H1 (cell line): ENCODE measurements at regions not wholly inside any gene's neighbourhood (a gene's known extent, or its start where the extent isn't known, plus 50 kb on each side); places are given as distances from the start of the nearest gene placed in this dataset.

Source experiments
- CTCF ChIA-PET: fragments of 300-600 bp; sonication (Branson Sonifier 250); formaldehyde crosslinking; loops from one replicate; lab custom pipeline; 2021; ENCODE audit not compliant: partially characterized antibody; lab: Charles Lee
- POLR2A ChIA-PET: fragments of 300-600 bp; sonication (Branson Sonifier 250); formaldehyde crosslinking; loops from one replicate; lab custom pipeline; 2021; ENCODE audit warnings: inconsistent platforms; ENCODE audit not compliant: partially characterized antibody; lab: Charles Lee
- DNase-seq, 2 experiments: peaks; one replicate each; pipeline versions ENCODE4 v3.0.0 to v3.0.0-alpha.2; 2010 to 2022; ENCODE audit warnings: low spot score in 2 of 2, low read depth in 1 of 2, mixed read lengths in 1 of 2
- FAIRE-seq: peaks from 2 replicates; lab custom pipeline; 2011; peaks lifted over from hg19 to GRCh38; lab: Jason Lieb, UNC
- H2AFZ ChIP-seq: 2 replicates; pipeline ENCODE4 v1.8.1; 2012; ENCODE audit warnings: low read length, inconsistent platforms
- H2AK5ac ChIP-seq: 2 replicates; pipeline ENCODE4 v1.6.1; 2013; ENCODE audit warnings: low read depth, low read length
- H2BK120ac ChIP-seq: replicated peaks from 2 replicates; pipeline ENCODE3; 2013; ENCODE audit warnings: low read depth, low read length, inconsistent platforms
- H2BK12ac ChIP-seq: 2 replicates; pipeline ENCODE4 v1.6.1; 2013; ENCODE audit warnings: low read depth, low read length
- H2BK15ac ChIP-seq: 2 replicates; pipeline ENCODE4 v1.6.1; 2013; ENCODE audit warnings: low read length
- H2BK20ac ChIP-seq: 2 replicates; pipeline ENCODE4 v1.6.1; 2013; ENCODE audit warnings: low read length
- H2BK5ac ChIP-seq: 2 replicates; pipeline ENCODE4 v1.6.1; 2013; ENCODE audit warnings: low read depth, low read length
- H3K14ac ChIP-seq: 2 replicates; pipeline ENCODE4 v1.6.1; 2013; ENCODE audit warnings: inconsistent platforms; ENCODE audit not compliant: insufficient read length
- H3K18ac ChIP-seq: 2 replicates; pipeline ENCODE4 v1.6.1; 2013; ENCODE audit warnings: low read length; ENCODE audit errors: extremely low read depth
- H3K23ac ChIP-seq: 2 replicates; pipeline ENCODE4 v1.6.1; 2013; ENCODE audit warnings: inconsistent platforms; ENCODE audit not compliant: insufficient read length
- H3K23me2 ChIP-seq: 2 replicates; pipeline ENCODE4 v1.6.1; 2013; ENCODE audit warnings: low read depth, low read length
- H3K27ac ChIP-seq: 2 replicates; pipeline ENCODE4 v1.6.1; 2011; ENCODE audit warnings: low read depth, low read length, inconsistent platforms
- H3K27me3 ChIP-seq, 4 experiments: replicated peaks in 1 of 4; 1 replicate in 1 of 4; 2 replicates in 3 of 4; pipeline versions ENCODE4 v1.6.1 to v1.8.1; 2011 to 2013; ENCODE audit warnings: low read length in 3 of 4, mild to moderate bottlenecking in 3 of 4, inconsistent platforms in 2 of 4, mixed read lengths in 2 of 4, moderate library complexity in 1 of 4; ENCODE audit not compliant: control insufficient read depth in 3 of 4, insufficient read depth in 3 of 4; ENCODE audit errors: extremely low read depth in 1 of 4
- H3K36me3 ChIP-seq, 4 experiments: 2 replicates each; pipeline versions ENCODE4 v1.6.1 to v1.8.1; 2011 to 2013; ENCODE audit warnings: mild to moderate bottlenecking in 4 of 4, low read length in 3 of 4, moderate library complexity in 2 of 4, control low read depth in 1 of 4, inconsistent platforms in 1 of 4; ENCODE audit not compliant: insufficient read depth in 4 of 4, control insufficient read depth in 2 of 4
- H3K4ac ChIP-seq: replicated peaks from 2 replicates; pipeline ENCODE3; 2013; ENCODE audit warnings: low read length, low read depth, mixed read lengths, inconsistent platforms; ENCODE audit not compliant: insufficient read length
- H3K4me1 ChIP-seq, 4 experiments: replicated peaks in 1 of 4; 1 replicate in 1 of 4; 2 replicates in 3 of 4; pipeline versions ENCODE4 v1.6.1 to v1.8.1; 2011 to 2013; ENCODE audit warnings: low read length in 3 of 4, inconsistent platforms in 2 of 4, mixed read lengths in 1 of 4; ENCODE audit not compliant: insufficient read depth in 4 of 4, control insufficient read depth in 3 of 4
- H3K4me2 ChIP-seq, 2 experiments: 2 replicates each; pipeline versions ENCODE4 v1.6.1 to v1.8.1; 2011 to 2013; ENCODE audit warnings: low read depth in 2 of 2, low read length in 2 of 2, control low read depth in 1 of 2, inconsistent platforms in 1 of 2, mild to moderate bottlenecking in 1 of 2; ENCODE audit not compliant: insufficient read depth in 1 of 2
- H3K4me3 ChIP-seq, 4 experiments: fragments of 200-600, 300-600 bp in 1 of 4; sonication (generic), shearing (Covaris generic), sonication (Bioruptor Twin) in 1 of 4; 2 replicates each; pipeline versions ENCODE4 v1.5.1 to v1.8.1; 2011 to 2016; ENCODE audit warnings: low read length in 4 of 4, low read depth in 3 of 4, control low read depth in 2 of 4, inconsistent platforms in 2 of 4, mild to moderate bottlenecking in 2 of 4, mixed read lengths in 1 of 4, moderate library complexity in 1 of 4; ENCODE audit not compliant: insufficient read depth in 2 of 4; ENCODE audit errors: extremely low read depth in 1 of 4
- H3K56ac ChIP-seq: replicated peaks from 2 replicates; pipeline ENCODE3; 2013; ENCODE audit warnings: low read depth, mild to moderate bottlenecking, mixed read lengths, low read length, inconsistent platforms; ENCODE audit not compliant: insufficient read length
- H3K79me1 ChIP-seq: 2 replicates; pipeline ENCODE4 v1.6.1; 2013; ENCODE audit warnings: low read depth, low read length, control low read depth
- H3K79me2 ChIP-seq, 2 experiments: 2 replicates each; pipeline versions ENCODE4 v1.6.1 to v1.8.1; 2012 to 2013; ENCODE audit warnings: low read length in 2 of 2, mild to moderate bottlenecking in 2 of 2, inconsistent platforms in 1 of 2; ENCODE audit not compliant: insufficient read depth in 2 of 2, control insufficient read depth in 1 of 2
- H3K9ac ChIP-seq, 4 experiments: replicated peaks in 1 of 4; 1 replicate in 1 of 4; 2 replicates in 3 of 4; pipeline versions ENCODE4 v1.6.1 to v1.8.1; 2011 to 2013; ENCODE audit warnings: low read depth in 3 of 4, low read length in 3 of 4, control low read depth in 2 of 4, mild to moderate bottlenecking in 2 of 4, moderate library complexity in 2 of 4, inconsistent platforms in 1 of 4; ENCODE audit errors: extremely low read depth in 1 of 4
- H3K9me3 ChIP-seq, 2 experiments: 2 replicates each; pipeline versions ENCODE4 v1.6.1 to v1.8.1; 2012 to 2013; ENCODE audit warnings: mild to moderate bottlenecking in 2 of 2, moderate library complexity in 2 of 2, control low read depth in 1 of 2, inconsistent platforms in 1 of 2, low read depth in 1 of 2, low read length in 1 of 2, mixed read lengths in 1 of 2; ENCODE audit not compliant: insufficient read depth in 2 of 2
- H4K20me1 ChIP-seq, 2 experiments: replicated peaks in 1 of 2; 2 replicates each; pipeline versions ENCODE3 to v1.8.1; 2011 to 2013; ENCODE audit warnings: inconsistent platforms in 2 of 2, low read length in 2 of 2, mild to moderate bottlenecking in 1 of 2; ENCODE audit not compliant: insufficient read depth in 2 of 2, control insufficient read depth in 1 of 2
- H4K5ac ChIP-seq: 2 replicates; pipeline ENCODE4 v1.6.1; 2013; ENCODE audit warnings: low read length, low read depth, mixed read lengths, inconsistent platforms; ENCODE audit not compliant: insufficient read length
- H4K8ac ChIP-seq: 2 replicates; pipeline ENCODE4 v1.8.0; 2013; ENCODE audit warnings: mild to moderate bottlenecking, moderate library complexity, low read length, inconsistent platforms; ENCODE audit not compliant: insufficient read depth; ENCODE audit errors: extremely low read depth
- H4K91ac ChIP-seq: replicated peaks from 2 replicates; pipeline ENCODE3; 2013; ENCODE audit warnings: low read length, mixed read lengths, inconsistent platforms; ENCODE audit not compliant: insufficient read length
- CBX5 ChIP-seq: fragments of 300-800, 300-1000 bp; sonication (generic); IDR thresholded peaks from 2 replicates; pipeline ENCODE4 v1.7.1; 2016; ENCODE audit warnings: antibody characterized with exemption, low read length, low read depth
- CHD1 ChIP-seq: IDR thresholded peaks from 2 replicates; pipeline ENCODE4 v1.6.1; 2012; ENCODE audit warnings: low read depth, low read length, improper control_type of control experiment
- CTCF ChIP-seq, 3 experiments: IDR thresholded peaks; 1 replicate in 2 of 3; 2 replicates in 1 of 3; pipeline versions ENCODE4 v1.5.1 to v1.6.1; 2011; ENCODE audit warnings: low read length in 3 of 3, mild to moderate bottlenecking in 3 of 3, inconsistent platforms in 2 of 3, low read depth in 1 of 3, moderate library complexity in 1 of 3; ENCODE audit not compliant: insufficient read depth in 1 of 3; ENCODE audit errors: control extremely low read depth in 1 of 3
- EZH2 ChIP-seq: fragments of 200-600 bp; sonication (generic); IDR thresholded peaks from 2 replicates; pipeline ENCODE4 v1.7.1; 2012; ENCODE audit warnings: low read depth, mild to moderate bottlenecking, moderate library complexity, low read length, inconsistent platforms; ENCODE audit not compliant: severe bottlenecking
- JUN ChIP-seq: IDR thresholded peaks from 2 replicates; pipeline ENCODE4 v1.6.1; 2011; ENCODE audit warnings: low read depth, mild to moderate bottlenecking, improper control_type of control experiment, low read length
- JUND ChIP-seq: IDR thresholded peaks from 2 replicates; pipeline ENCODE4 v1.6.1; 2011; ENCODE audit warnings: mild to moderate bottlenecking, improper control_type of control experiment, low read length
- KDM5A ChIP-seq: fragments of 200-600 bp; IDR thresholded peaks from 2 replicates; pipeline ENCODE4 v1.7.1; 2012; ENCODE audit warnings: mild to moderate bottlenecking, low read length, inconsistent platforms, mixed read lengths
- RBBP5 ChIP-seq: IDR thresholded peaks from 2 replicates; pipeline ENCODE4 v1.7.1; 2012; ENCODE audit warnings: low read depth, mild to moderate bottlenecking, inconsistent platforms, low read length, moderate library complexity, borderline replicate concordance
- YY1 ChIP-seq: IDR thresholded peaks from 2 replicates; pipeline ENCODE4 v1.6.1; 2011; ENCODE audit warnings: low read depth, mild to moderate bottlenecking, low read length
- WGBS, 2 experiments: shearing (Covaris generic) in 1 of 2; methylation state at CpG; one replicate each; pipeline versions ENCODE4 v1.1.6 to v1.1.7; 2013 to 2015; ENCODE audit warnings: low lambda C conversion rate in 2 of 2, mixed read lengths in 2 of 2, inconsistent platforms in 1 of 2, low coverage in 1 of 2, missing lambda C conversion rate in 1 of 2; ENCODE audit not compliant: insufficient replicate concordance in 2 of 2, insufficient coverage in 1 of 2, insufficient read length in 1 of 2; ENCODE audit errors: extremely low coverage in 1 of 2, missing lambda C conversion rate in 1 of 2; 5-methylcytosine and 5-hydroxymethylcytosine counted together

GRCh38 chr9:86891091-86891490, 56.2 kb downstream of the GAS1 start:
- Histone ChIP-seq H3K14ac (no peak overlapping the region), H3K18ac (no peak overlapping the region), H2AK5ac (no peak overlapping the region), H2BK120ac (no peak overlapping the region), H2AFZ (no peak overlapping the region), H3K4me1 (peaks cover 1 to 17% (median 5%) of the 10 kb centered on the region in 4 experiments; a peak in 2 of 7 replicates), H3K79me1 (no peaks in the 10 kb centered on the region), H4K8ac (no peak overlapping the region), H4K20me1 (no peaks in the 10 kb centered on the region), H3K4ac (no peak overlapping the region), H4K91ac (no peak overlapping the region), H3K79me2 (no peaks in the 10 kb centered on the region), H3K27ac (no peak overlapping the region), H3K36me3 (no peaks in the 10 kb centered on the region), H2BK12ac (no peak overlapping the region), H4K5ac (no peak overlapping the region), H3K9ac (no peak overlapping the region), H3K9me3 (no peaks in the 10 kb centered on the region), H3K23me2 (no peaks in the 10 kb centered on the region)
- POLR2A ChIA-PET, result interaction anchor here (1.3 kb wide), 1 partner anchor 56 kb away, joined by 3 read pairs; the partner anchor contains the start of gene GAS1
- CTCF ChIA-PET, result no interaction called here
- WGBS, 2 experiments, result 88% methylated on average over 3 of the region's 3 CpGs; no CpG with 5 or more reads in 1 of the 2 experiments
- FAIRE-seq (no peak), DNase-seq (no peak)
- TF ChIP-seq EZH2 (no peak), KDM5A (no peak), JUND (no peak), YY1 (no peak), CHD1 (no peak), CTCF (IDR thresholded peaks at IDR 0.05; ENCODE audit: control extremely low read depth in 1 of 3, insufficient read depth in 1 of 3, low read depth in 1 of 3, low read length in 3 of 3) (no peak), JUN (no peak), RBBP5 (no peak), CBX5 (no peak)
- TF ChIP-seq, all 59 proteins: peak for 0
- Histone ChIP-seq H3K4me3 (no peak overlapping the region), H3K23ac (no peak overlapping the region), H2BK15ac (no peak overlapping the region), H2BK20ac (no peak overlapping the region), H3K56ac (no peak overlapping the region), H2BK5ac (no peak overlapping the region), H3K27me3 (peaks cover 0 to 4% (median 0%) of the 10 kb centered on the region in 4 experiments; a peak in 1 of 7 replicates), H3K4me2 (no peak overlapping the region)
